ENCODE measurements at regions not wholly inside any gene's neighbourhood (a gene's known extent, or its start where the extent isn't known, plus 50 kb on each side); places are given as distances from the start of the nearest gene placed in this dataset.

- TF ChIP-seq CTCF (IDR thresholded peaks at IDR 0.05; ENCODE audit: low read depth, low read length) (no peak), EZH2phosphoT487 (IDR thresholded peaks at IDR 0.05; ENCODE audit: low read depth) (no peak)
Observed at GRCh38 chr4:151569650-151570049, 160.7 kb downstream of the FHIP1A start.
